Endodermal cell (in vitro differentiated cells): ENCODE measurements at regions not wholly inside any gene's neighbourhood (a gene's known extent, or its start where the extent isn't known, plus 50 kb on each side); places are given as distances from the start of the nearest gene placed in this dataset.

Source experiments
- DNase-seq: peaks from one replicate; pipeline ENCODE4 v3.0.0-alpha.2; 2017
- H3K27ac ChIP-seq: 2 replicates; pipeline ENCODE4 v1.5.1; 2013; ENCODE audit warnings: mild to moderate bottlenecking, low read depth, low read length, moderate library complexity
- H3K27me3 ChIP-seq: 2 replicates; pipeline ENCODE4 v1.6.1; 2013; ENCODE audit warnings: mild to moderate bottlenecking, low read length, moderate library complexity; ENCODE audit not compliant: insufficient read depth, control insufficient read depth, poor library complexity, severe bottlenecking
- H3K36me3 ChIP-seq: 2 replicates; pipeline ENCODE4 v1.7.0; 2013; ENCODE audit warnings: mild to moderate bottlenecking, low read length, moderate library complexity; ENCODE audit not compliant: control insufficient read depth, insufficient read depth
- H3K4me1 ChIP-seq: one replicate; pipeline ENCODE4 v1.7.0; 2013; ENCODE audit warnings: low read length; ENCODE audit not compliant: control insufficient read depth, insufficient read depth
- H3K4me3 ChIP-seq: 2 replicates; pipeline ENCODE4 v1.5.1; 2013; ENCODE audit warnings: mild to moderate bottlenecking, low read length, moderate library complexity
- H3K9ac ChIP-seq: 2 replicates; pipeline ENCODE4 v1.6.1; 2013; ENCODE audit warnings: mild to moderate bottlenecking, low read length, moderate library complexity; ENCODE audit not compliant: poor library complexity, severe bottlenecking; ENCODE audit errors: extremely low read depth
- H3K9me3 ChIP-seq: 2 replicates; pipeline ENCODE4 v1.6.1; 2013; ENCODE audit warnings: mild to moderate bottlenecking, low read length, moderate library complexity; ENCODE audit not compliant: control insufficient read depth
- H3K27ac Mint-ChIP-seq: 2 replicates; pipeline ENCODE4 v1.8.0; 2020; ENCODE audit warnings: mixed read lengths
- H3K27me3 Mint-ChIP-seq: 2 replicates; pipeline ENCODE4 v1.8.0; 2021; ENCODE audit warnings: mild to moderate bottlenecking, mixed read lengths; ENCODE audit not compliant: insufficient read depth
- H3K36me3 Mint-ChIP-seq: 2 replicates; pipeline ENCODE4 v1.8.0; 2020; ENCODE audit warnings: low read depth, mixed read lengths
- H3K4me1 Mint-ChIP-seq: 2 replicates; pipeline ENCODE4 v1.8.0; 2020; ENCODE audit warnings: mixed read lengths
- H3K4me3 Mint-ChIP-seq: 2 replicates; pipeline ENCODE4 v1.8.0; 2020; ENCODE audit warnings: mild to moderate bottlenecking, moderate library complexity, mixed read lengths
- H3K9me3 Mint-ChIP-seq: 2 replicates; pipeline ENCODE4 v1.8.0; 2020; ENCODE audit warnings: mild to moderate bottlenecking, mixed read lengths
- CTCF ChIP-seq: fragments of 200-600 bp; sonication (generic); conservative IDR thresholded peaks from 2 replicates; pipeline ENCODE4 v1.5.0; 2021; ENCODE audit warnings: antibody characterized with exemption, mild to moderate bottlenecking
- WGBS, 2 experiments: methylation state at CpG; one replicate each; pipeline versions ENCODE4 v1.1.5 to v1.1.7; 2013; ENCODE audit warnings: missing lambda C conversion rate in 2 of 2, mixed read lengths in 1 of 2; ENCODE audit not compliant: insufficient coverage in 1 of 2, insufficient read length in 1 of 2; 5-methylcytosine and 5-hydroxymethylcytosine counted together

GRCh38 chr4:125365731-125366130, 51.0 kb downstream of the FAT4 start:
- no peak for DNase-seq
- Mint-ChIP-seq H3K9me3 (no peaks in the 10 kb centered on the region), H3K27ac (no peak overlapping the region), H3K27me3 (no peaks in the 10 kb centered on the region), H3K36me3 (no peaks in the 10 kb centered on the region), H3K4me1 (no peaks in the 10 kb centered on the region), H3K4me3 (no peak overlapping the region)
- Histone ChIP-seq H3K36me3 (no peaks in the 10 kb centered on the region), H3K27ac (no peak overlapping the region), H3K4me3 (no peak overlapping the region), H3K9ac (no peak overlapping the region), H3K27me3 (no peaks in the 10 kb centered on the region), H3K4me1 (no peaks in the 10 kb centered on the region), H3K9me3 (no peaks in the 10 kb centered on the region)
- TF ChIP-seq CTCF, result no peak
- WGBS, 2 experiments, result 89 to 92% methylated on average over 8 to 11 of the region's 11 CpGs

GRCh38 chr4:125368146-125368545, 53.4 kb downstream of the FAT4 start:
- no peaks in the 10 kb centered on the region for H3K27me3 Mint-ChIP-seq
- H3K4me3 Mint-ChIP-seq, result no peak overlapping the region
- H3K4me1 Mint-ChIP-seq, result no peaks in the 10 kb centered on the region
- no peaks in the 10 kb centered on the region for H3K36me3 Mint-ChIP-seq
- H3K36me3 ChIP-seq, result no peaks in the 10 kb centered on the region
- no peak for TF ChIP-seq CTCF
- H3K27ac Mint-ChIP-seq, result no peak overlapping the region
- H3K27me3 ChIP-seq, result no peaks in the 10 kb centered on the region
- H3K4me1 ChIP-seq, result no peaks in the 10 kb centered on the region
- no peak overlapping the region for H3K9ac ChIP-seq
- no peaks in the 10 kb centered on the region for H3K9me3 ChIP-seq
- no peak overlapping the region for H3K4me3 ChIP-seq
- H3K27ac ChIP-seq, result no peak overlapping the region
- H3K9me3 Mint-ChIP-seq, result no peaks in the 10 kb centered on the region
- no peak for DNase-seq

DNA sequence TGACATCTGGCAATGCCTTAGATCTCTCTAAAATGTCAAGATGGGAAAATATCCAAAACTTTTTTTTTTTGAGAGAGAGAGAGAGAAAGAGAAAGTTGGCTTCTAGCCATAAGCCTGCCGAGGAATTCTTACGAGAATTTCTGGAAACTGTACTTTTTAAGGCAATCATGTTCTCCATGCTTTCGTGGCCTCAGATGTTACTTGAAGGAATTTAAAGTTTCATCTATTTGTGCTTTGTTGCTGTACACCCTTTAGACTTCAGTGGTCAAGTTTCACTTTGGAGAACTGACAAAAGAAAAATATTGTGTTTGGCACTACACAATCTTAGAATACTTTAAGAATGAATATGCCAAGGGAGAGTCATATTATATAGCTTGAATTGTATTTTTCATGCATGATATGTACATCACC, 53.9 kb downstream of the FAT4 start:
- TF ChIP-seq CTCF, result no peak
- H3K36me3 Mint-ChIP-seq, result no peaks in the 10 kb centered on the region
- no peaks in the 10 kb centered on the region for H3K27me3 Mint-ChIP-seq
- Histone ChIP-seq H3K4me3 (no peak overlapping the region), H3K36me3 (no peaks in the 10 kb centered on the region), H3K4me1 (no peaks in the 10 kb centered on the region), H3K27ac (no peak overlapping the region), H3K27me3 (no peaks in the 10 kb centered on the region), H3K9me3 (no peaks in the 10 kb centered on the region), H3K9ac (no peak overlapping the region)
- no peak overlapping the region for H3K4me3 Mint-ChIP-seq
- no peak overlapping the region for H3K27ac Mint-ChIP-seq
- no peaks in the 10 kb centered on the region for H3K9me3 Mint-ChIP-seq
- no peak for DNase-seq
- WGBS, 2 experiments, result 80 to 99% methylated on average over 2 to 3 of the region's 3 CpGs
- no peaks in the 10 kb centered on the region for H3K4me1 Mint-ChIP-seq
